Activated CD4-positive, alpha-beta T cell treated with anti-CD3 and anti-CD28 coated beads, Interleukin-2, amount 50 U/mL, for 4 hours (primary cell): ENCODE measurements at regions not wholly inside any gene's neighbourhood (a gene's known extent, or its start where the extent isn't known, plus 50 kb on each side); places are given as distances from the start of the nearest gene placed in this dataset.

Experiments
- DNase-seq, 2 experiments: peaks; one replicate each; pipeline ENCODE4 v3.0.0-alpha.2; 2020

GRCh38 chr2:19300961-19301360 lies 57.5 kb downstream of the OSR1 start:
- no peak for DNase-seq

- no peak for DNase-seq
These were observed 58.9 kb downstream of the OSR1 start for GRCh38 chr2:19299522-19299921.

- DNase-seq: no peak
These were observed 59.4 kb downstream of the OSR1 start for GRCh38 chr2:19299032-19299431.

GRCh38 chr2:19297716-19298115 lies 60.7 kb downstream of the OSR1 start:
- DNase-seq: no peak

GRCh38 chr2:19295998-19296502 lies 62.4 kb downstream of the OSR1 start:
- DNase-seq: no peak

GRCh38 chr2:19292007-19292406 lies 66.4 kb downstream of the OSR1 start:
- DNase-seq: no peak

- no peak for DNase-seq
These were observed 70.1 kb downstream of the OSR1 start for GRCh38 chr2:19288291-19288690.

GRCh38 chr2:19287324-19287723 lies 71.1 kb downstream of the OSR1 start:
- no peak for DNase-seq

- DNase-seq: no peak
These were observed 76.1 kb downstream of the OSR1 start for GRCh38 chr2:19282305-19282704.

- DNase-seq: no peak
These were observed 84.0 kb downstream of the OSR1 start for GRCh38 chr2:19274439-19274838.

GRCh38 chr2:19272941-19273470 lies 85.4 kb downstream of the OSR1 start:
- no peak for DNase-seq

GRCh38 chr2:19272039-19272438 lies 86.4 kb downstream of the OSR1 start:
- no peak for DNase-seq

GRCh38 chr2:19264852-19265251 lies 93.6 kb downstream of the OSR1 start:
- DNase-seq: no peak

- no peak for DNase-seq
These were observed 96.3 kb downstream of the OSR1 start for GRCh38 chr2:19262150-19262549.

- DNase-seq: no peak
These were observed 97.4 kb downstream of the OSR1 start for GRCh38 chr2:19261061-19261460.

GRCh38 chr2:19256121-19256601 lies 102.3 kb downstream of the OSR1 start:
- DNase-seq: no peak

- no peak for DNase-seq
These were observed 102.9 kb downstream of the OSR1 start for GRCh38 chr2:19255481-19255880.

- DNase-seq: no peak
These were observed 106.9 kb downstream of the OSR1 start for GRCh38 chr2:19251554-19251953.

- DNase-seq: no peak
These were observed 107.5 kb downstream of the OSR1 start for GRCh38 chr2:19250906-19251305.

GRCh38 chr2:19247186-19247585 lies 111.2 kb downstream of the OSR1 start:
- DNase-seq: no peak

- DNase-seq: no peak
These were observed 111.9 kb downstream of the OSR1 start for GRCh38 chr2:19246496-19246895.

GRCh38 chr2:19244460-19245363 lies 113.7 kb downstream of the OSR1 start:
- no peak for DNase-seq

GRCh38 chr2:19238440-19239060 lies 119.9 kb downstream of the OSR1 start:
- no peak for DNase-seq

- DNase-seq: no peak
These were observed 123.1 kb downstream of the OSR1 start for GRCh38 chr2:19235308-19235707.
